ENCODE measurements at regions not wholly inside any gene's neighbourhood (a gene's known extent, or its start where the extent isn't known, plus 50 kb on each side); places are given as distances from the start of the nearest gene placed in this dataset.

DNA sequence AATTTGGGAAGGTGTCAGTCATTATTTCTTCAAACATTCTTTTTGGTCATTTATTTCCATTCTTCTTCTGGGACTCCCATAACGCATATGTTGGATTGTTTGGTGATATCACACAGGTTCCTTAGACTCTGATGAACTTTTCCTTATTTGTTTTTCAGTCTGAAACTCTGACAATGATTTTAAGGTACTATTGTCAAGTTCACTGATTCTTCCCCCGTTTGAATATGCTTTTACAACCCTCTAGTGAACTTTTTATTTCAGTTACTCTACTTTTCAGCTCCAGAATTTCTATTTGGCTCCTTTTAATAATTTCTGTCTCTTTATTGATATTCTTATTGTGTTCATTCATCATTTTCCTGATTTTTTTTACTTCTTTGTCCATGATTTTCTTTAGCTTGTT lies 92.5 kb upstream of the RORB start:
- TF ChIP-seq POLR2A (IDR thresholded peaks at IDR 0.05; ENCODE audit: low read depth) = no peak
- TF ChIP-seq POLR2AphosphoS5 (IDR thresholded peaks at IDR 0.05) = no peak
- TF ChIP-seq, protein P1, sequence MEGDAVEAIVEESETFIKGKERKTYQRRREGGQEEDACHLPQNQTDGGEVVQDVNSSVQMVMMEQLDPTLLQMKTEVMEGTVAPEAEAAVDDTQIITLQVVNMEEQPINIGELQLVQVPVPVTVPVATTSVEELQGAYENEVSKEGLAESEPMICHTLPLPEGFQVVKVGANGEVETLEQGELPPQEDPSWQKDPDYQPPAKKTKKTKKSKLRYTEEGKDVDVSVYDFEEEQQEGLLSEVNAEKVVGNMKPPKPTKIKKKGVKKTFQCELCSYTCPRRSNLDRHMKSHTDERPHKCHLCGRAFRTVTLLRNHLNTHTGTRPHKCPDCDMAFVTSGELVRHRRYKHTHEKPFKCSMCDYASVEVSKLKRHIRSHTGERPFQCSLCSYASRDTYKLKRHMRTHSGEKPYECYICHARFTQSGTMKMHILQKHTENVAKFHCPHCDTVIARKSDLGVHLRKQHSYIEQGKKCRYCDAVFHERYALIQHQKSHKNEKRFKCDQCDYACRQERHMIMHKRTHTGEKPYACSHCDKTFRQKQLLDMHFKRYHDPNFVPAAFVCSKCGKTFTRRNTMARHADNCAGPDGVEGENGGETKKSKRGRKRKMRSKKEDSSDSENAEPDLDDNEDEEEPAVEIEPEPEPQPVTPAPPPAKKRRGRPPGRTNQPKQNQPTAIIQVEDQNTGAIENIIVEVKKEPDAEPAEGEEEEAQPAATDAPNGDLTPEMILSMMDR (IDR thresholded peaks at IDR 0.05) = no peak
- TF ChIP-seq EP300 (IDR thresholded peaks at IDR 0.05) = no peak

Measured in esophagus muscularis mucosa (tissue), 4 donors.